ENCODE measurements at regions not wholly inside any gene's neighbourhood (a gene's known extent, or its start where the extent isn't known, plus 50 kb on each side); places are given as distances from the start of the nearest gene placed in this dataset.

GRCh38 chr2:60044484-60044883, 509.0 kb downstream of the BCL11A start:
- Histone ChIP-seq H4K20me1 (ENCODE audit: control insufficient read depth, insufficient read depth) (no peaks in the 10 kb centered on the region), H3K9me3 (replicated peaks; ENCODE audit: control insufficient read depth, insufficient read depth, low read length) (no peaks in the 10 kb centered on the region), H3K4me1 (ENCODE audit: control insufficient read depth, insufficient read depth, low read length) (no peaks in the 10 kb centered on the region), H3K4me2 (ENCODE audit: control insufficient read depth, insufficient read depth) (no peak overlapping the region), H3K9ac (ENCODE audit: control insufficient read depth, insufficient read depth, low read length) (no peak overlapping the region), H3K4me3 (no peak overlapping the region), H2AFZ (ENCODE audit: control insufficient read depth, low read depth, low read length) (no peak overlapping the region), H3K79me2 (ENCODE audit: control insufficient read depth, insufficient read depth, low read length) (no peaks in the 10 kb centered on the region), H3K27ac (ENCODE audit: control insufficient read depth, insufficient read depth) (no peak overlapping the region), H3K27me3 (replicated peaks in 1 of 2; ENCODE audit: control insufficient read depth in 2 of 2, insufficient read depth in 2 of 2, low read length in 1 of 2) (no peaks in the 10 kb centered on the region), H3K36me3 (ENCODE audit: control insufficient read depth in 2 of 2, insufficient read depth in 2 of 2, low read length in 1 of 2) (no peaks in the 10 kb centered on the region)
- DNase-seq (ENCODE audit: low read depth, low spot score): no peak
- BruUV-seq (replicated peaks): no TSS peak
- FAIRE-seq: no peak
- intact Hi-C loops (cut with micrococcal nuclease; ENCODE audit: unreplicated experiment) (no loop called here), in situ Hi-C loops (cut with MboI) (no loop called here)
- no peak for ATAC-seq
- RAD21 ChIA-PET (ENCODE audit: unreplicated experiment): no interaction called here
- CTCF ChIA-PET: no interaction called here
- WGBS (ENCODE audit: insufficient coverage, insufficient replicate concordance, low lambda C conversion rate, missing lambda C conversion rate): 0% methylated on average over 1 of the region's 1 CpG
- POLR2A ChIA-PET: no interaction called here
- SMC1A ChIA-PET (ENCODE audit: uncharacterized antibody, unreplicated experiment): no interaction called here
- TF ChIP-seq MTA2 (IDR thresholded peaks at IDR 0.05; ENCODE audit: low read depth) (no peak), ZBTB11 (CRISPR knock-in tag; IDR thresholded peaks at IDR 0.05) (no peak), CREM (IDR thresholded peaks at IDR 0.05; ENCODE audit: low read depth) (no peak), KLF5 (IDR thresholded peaks at IDR 0.05; ENCODE audit: partially characterized antibody) (no peak), E2F8 (IDR thresholded peaks at IDR 0.05; ENCODE audit: low read depth, partially characterized antibody) (no peak), BCLAF1 (IDR thresholded peaks at IDR 0.05) (no peak), POLR2AphosphoS5 (IDR thresholded peaks at IDR 0.05; ENCODE audit: low read length) (no peak), SP1 (IDR thresholded peaks at IDR 0.05; ENCODE audit: low read depth, low read length) (no peak), CHD4 (IDR thresholded peaks at IDR 0.05) (no peak), POLR2A (IDR thresholded peaks at IDR 0.05; ENCODE audit: low read depth, low read length) (no peak), SMARCA5 (IDR thresholded peaks at IDR 0.05) (no peak), E4F1 (IDR thresholded peaks at IDR 0.05; ENCODE audit: borderline replicate concordance, partially characterized antibody) (no peak), CBX5 (IDR thresholded peaks at IDR 0.05; ENCODE audit: low read depth) (no peak)

Data from GM12878 (cell line).